Esophagus (tissue), 2 donors: ENCODE measurements at regions not wholly inside any gene's neighbourhood (a gene's known extent, or its start where the extent isn't known, plus 50 kb on each side); places are given as distances from the start of the nearest gene placed in this dataset.

ENCODE experiments used
- H3K27ac ChIP-seq, 2 donors: one replicate each; pipeline ENCODE4 v1.5.1; 2013; ENCODE audit warnings: low read depth in 2 of 2, mild to moderate bottlenecking in 2 of 2, inconsistent platforms in 1 of 2, low read length in 1 of 2, moderate library complexity in 1 of 2
- H3K27me3 ChIP-seq, 2 donors: one replicate each; pipeline ENCODE4 v1.6.1; 2013; ENCODE audit warnings: low read length in 2 of 2, control low read depth in 1 of 2, mild to moderate bottlenecking in 1 of 2; ENCODE audit not compliant: insufficient read depth in 2 of 2, control insufficient read depth in 1 of 2
- H3K36me3 ChIP-seq, 2 donors: one replicate each; pipeline ENCODE4 v1.6.1; 2013; ENCODE audit warnings: low read length in 1 of 2; ENCODE audit not compliant: control insufficient read depth in 2 of 2, insufficient read depth in 2 of 2
- H3K4me1 ChIP-seq, 2 donors: one replicate each; pipeline ENCODE4 v1.6.1; 2013; ENCODE audit warnings: low read length in 1 of 2; ENCODE audit not compliant: control insufficient read depth in 2 of 2, insufficient read depth in 2 of 2
- H3K4me3 ChIP-seq, 2 donors: one replicate each; pipeline ENCODE4 v1.5.1; 2013; ENCODE audit warnings: low read length in 2 of 2, mild to moderate bottlenecking in 2 of 2, low read depth in 1 of 2, moderate library complexity in 1 of 2
- H3K9me3 ChIP-seq, 2 donors: one replicate each; pipeline ENCODE4 v1.6.1; 2013; ENCODE audit warnings: mild to moderate bottlenecking in 2 of 2, low read depth in 1 of 2, low read length in 1 of 2, moderate library complexity in 1 of 2; ENCODE audit not compliant: control insufficient read depth in 2 of 2, insufficient read depth in 1 of 2
- WGBS, 2 donors: extraction: QIAGEN DNeasy Blood & Tissue Kit; methylation state at CpG; one replicate each; pipeline ENCODE4 v1.1.7; 2013; 5-methylcytosine and 5-hydroxymethylcytosine counted together
- donor health status: healthy with polysubstance abuse.
- donor health status: Bipolar disorder and iron deficiency.

- no peak overlapping the region for H3K4me3 ChIP-seq
- H3K36me3 ChIP-seq = no peaks in the 10 kb centered on the region
- no peaks in the 10 kb centered on the region for H3K4me1 ChIP-seq
- no peaks in the 10 kb centered on the region for H3K27me3 ChIP-seq
- H3K9me3 ChIP-seq = no peaks in the 10 kb centered on the region
- H3K27ac ChIP-seq = no peak overlapping the region
- 87 to 88% methylated on average over 5 of the region's 5 CpGs for WGBS, 2 donors
These were observed 484.3 kb downstream of the DIPK2A start for GRCh38 chr3:144455841-144456440.

GRCh38 chr3:144457758-144458157 lies 486.1 kb downstream of the DIPK2A start:
- H3K4me3 ChIP-seq = no peak overlapping the region
- H3K27me3 ChIP-seq = no peaks in the 10 kb centered on the region
- H3K36me3 ChIP-seq = no peaks in the 10 kb centered on the region

GRCh38 chr3:144458283-144458682 lies 486.7 kb downstream of the DIPK2A start:
- no peak overlapping the region for H3K27ac ChIP-seq
- 71% methylated on average over 2 of the region's 2 CpGs for WGBS, 2 donors

More at GRCh38 chr3:144457758-144458157, 486.1 kb downstream of the DIPK2A start:
- Histone ChIP-seq H3K9me3 (no peaks in the 10 kb centered on the region), H3K4me1 (no peaks in the 10 kb centered on the region), H3K27ac (no peak overlapping the region)

GRCh38 chr3:144462337-144462736 lies 490.7 kb downstream of the DIPK2A start:
- Histone ChIP-seq H3K27me3 (no peaks in the 10 kb centered on the region), H3K36me3 (no peaks in the 10 kb centered on the region), H3K9me3 (no peaks in the 10 kb centered on the region), H3K4me1 (no peaks in the 10 kb centered on the region), H3K27ac (no peak overlapping the region), H3K4me3 (no peak overlapping the region)
- WGBS, 2 donors = 93 to 97% methylated on average over 1 of the region's 1 CpG

More at GRCh38 chr3:144458283-144458682, 486.7 kb downstream of the DIPK2A start:
- no peaks in the 10 kb centered on the region for H3K4me1 ChIP-seq
- no peaks in the 10 kb centered on the region for H3K27me3 ChIP-seq
- no peak overlapping the region for H3K4me3 ChIP-seq
- no peaks in the 10 kb centered on the region for H3K36me3 ChIP-seq
- no peaks in the 10 kb centered on the region for H3K9me3 ChIP-seq

DNA sequence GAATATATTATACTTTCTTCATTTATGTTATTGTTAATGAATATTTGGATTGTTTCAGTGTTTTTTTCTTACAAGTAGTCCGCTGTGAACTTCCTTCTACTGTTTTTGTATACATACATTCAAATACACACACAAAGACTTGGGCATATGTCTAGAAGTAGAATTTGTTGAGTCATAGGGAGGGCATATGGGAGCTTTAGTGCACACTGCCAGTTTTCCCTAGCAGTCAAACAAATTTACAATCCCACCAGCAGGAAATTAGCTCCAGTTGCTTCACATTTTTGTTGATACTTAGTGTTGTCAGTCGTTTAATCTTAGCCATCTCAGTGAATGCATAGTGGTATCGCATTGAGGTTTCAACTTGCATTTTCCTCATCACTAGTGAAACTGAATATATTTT lies 492.3 kb downstream of the DIPK2A start:
- WGBS, 2 donors = 84 to 88% methylated on average over 3 of the region's 3 CpGs
- Histone ChIP-seq H3K9me3 (no peaks in the 10 kb centered on the region), H3K4me1 (no peaks in the 10 kb centered on the region), H3K36me3 (no peaks in the 10 kb centered on the region), H3K27ac (no peak overlapping the region), H3K27me3 (no peaks in the 10 kb centered on the region), H3K4me3 (no peak overlapping the region)

DNA sequence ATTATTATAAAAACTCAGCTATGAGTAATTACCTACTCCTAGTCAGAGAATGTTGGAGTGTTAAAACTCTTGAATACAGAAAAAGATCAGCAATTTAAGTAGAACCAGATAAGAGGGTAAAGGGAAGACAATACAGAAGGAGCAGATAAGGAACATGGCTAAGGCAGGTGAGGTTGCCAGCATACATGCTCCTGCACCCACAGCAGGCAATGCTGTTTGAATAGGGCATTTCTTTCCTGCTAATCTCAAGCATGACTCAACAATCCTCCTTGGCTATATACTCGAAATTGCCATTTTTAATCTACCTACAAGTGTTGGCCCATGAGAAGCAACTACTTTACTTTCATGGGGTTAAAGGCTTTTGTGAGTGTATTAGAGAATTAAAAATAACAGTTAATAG lies 494.5 kb downstream of the DIPK2A start:
- Histone ChIP-seq H3K4me1 (no peaks in the 10 kb centered on the region), H3K27ac (no peak overlapping the region), H3K36me3 (no peaks in the 10 kb centered on the region), H3K27me3 (no peaks in the 10 kb centered on the region), H3K9me3 (no peaks in the 10 kb centered on the region), H3K4me3 (no peak overlapping the region)
- 28 to 35% methylated on average over 1 of the region's 1 CpG for WGBS, 2 donors

GRCh38 chr3:144466540-144466939 lies 494.9 kb downstream of the DIPK2A start:
- 56 to 88% methylated on average over 2 of the region's 2 CpGs for WGBS, 2 donors
- Histone ChIP-seq H3K27me3 (no peaks in the 10 kb centered on the region), H3K36me3 (no peaks in the 10 kb centered on the region), H3K4me1 (no peaks in the 10 kb centered on the region), H3K27ac (no peak overlapping the region), H3K4me3 (no peak overlapping the region), H3K9me3 (no peaks in the 10 kb centered on the region)

DNA sequence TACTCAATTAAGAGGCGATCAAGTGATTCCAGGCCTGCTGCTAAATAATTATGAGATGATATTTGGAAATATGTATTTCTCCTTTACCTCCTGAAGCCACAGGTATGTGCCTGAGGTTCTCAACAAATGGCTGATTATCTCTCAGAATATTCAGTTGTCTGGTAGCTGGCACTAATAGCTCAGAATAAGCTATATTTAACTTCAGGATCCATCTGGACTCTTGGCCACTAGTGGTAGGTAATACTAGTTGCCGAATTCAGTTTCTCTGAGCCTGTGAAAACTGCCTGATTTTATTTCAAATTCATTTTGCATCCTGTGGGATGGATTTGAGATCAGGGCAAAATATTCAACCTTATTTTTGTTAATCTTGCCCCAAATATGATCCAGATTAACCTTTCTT lies 499.0 kb downstream of the DIPK2A start:
- no peaks in the 10 kb centered on the region for H3K36me3 ChIP-seq
- no peaks in the 10 kb centered on the region for H3K4me1 ChIP-seq
- H3K9me3 ChIP-seq = no peaks in the 10 kb centered on the region
- H3K27ac ChIP-seq = no peak overlapping the region
- H3K4me3 ChIP-seq = no peak overlapping the region
- WGBS, 2 donors = 95 to 96% methylated on average over 2 of the region's 2 CpGs
- no peaks in the 10 kb centered on the region for H3K27me3 ChIP-seq

GRCh38 chr3:144477593-144477992 lies 506.0 kb downstream of the DIPK2A start:
- Histone ChIP-seq H3K4me3 (no peak overlapping the region), H3K27me3 (no peaks in the 10 kb centered on the region), H3K9me3 (no peaks in the 10 kb centered on the region), H3K27ac (no peak overlapping the region), H3K36me3 (no peaks in the 10 kb centered on the region), H3K4me1 (no peaks in the 10 kb centered on the region)
- WGBS, 2 donors = 79 to 82% methylated on average over 1 of the region's 1 CpG

GRCh38 chr3:144480416-144480919 lies 508.8 kb downstream of the DIPK2A start:
- no peak overlapping the region for H3K4me3 ChIP-seq
- no peak overlapping the region for H3K27ac ChIP-seq
- H3K36me3 ChIP-seq = no peaks in the 10 kb centered on the region
- no peaks in the 10 kb centered on the region for H3K27me3 ChIP-seq
- H3K4me1 ChIP-seq = no peaks in the 10 kb centered on the region
- H3K9me3 ChIP-seq = no peaks in the 10 kb centered on the region
